NCI-H524 (cell line): ENCODE measurements at regions not wholly inside any gene's neighbourhood (a gene's known extent, or its start where the extent isn't known, plus 50 kb on each side); places are given as distances from the start of the nearest gene placed in this dataset.

Source experiments
- DNase-seq, 2 experiments: peaks; one replicate each; lab custom pipeline; 2025; lab: John Stamatoyannopoulos, UW

DNA sequence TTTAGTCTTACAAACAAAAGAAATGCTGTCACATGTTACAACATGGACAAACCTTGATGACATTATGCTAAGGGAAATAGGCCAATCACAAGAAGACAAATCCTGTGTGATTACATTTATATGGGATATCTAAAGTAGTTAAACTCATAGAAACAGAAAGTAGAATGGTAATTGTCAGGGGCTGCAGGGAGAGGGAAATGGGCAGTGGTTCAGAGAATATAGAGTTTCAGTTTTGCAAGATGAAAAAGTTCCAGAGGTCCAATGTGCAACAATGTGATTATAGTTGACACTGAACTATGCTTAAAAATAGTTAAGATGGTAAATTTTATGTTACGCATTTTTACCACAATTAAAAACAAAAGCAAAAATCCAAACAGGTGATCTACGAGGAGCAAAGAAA is 265.5 kb downstream of the NDUFS4 start:
- no peak for DNase-seq

DNA sequence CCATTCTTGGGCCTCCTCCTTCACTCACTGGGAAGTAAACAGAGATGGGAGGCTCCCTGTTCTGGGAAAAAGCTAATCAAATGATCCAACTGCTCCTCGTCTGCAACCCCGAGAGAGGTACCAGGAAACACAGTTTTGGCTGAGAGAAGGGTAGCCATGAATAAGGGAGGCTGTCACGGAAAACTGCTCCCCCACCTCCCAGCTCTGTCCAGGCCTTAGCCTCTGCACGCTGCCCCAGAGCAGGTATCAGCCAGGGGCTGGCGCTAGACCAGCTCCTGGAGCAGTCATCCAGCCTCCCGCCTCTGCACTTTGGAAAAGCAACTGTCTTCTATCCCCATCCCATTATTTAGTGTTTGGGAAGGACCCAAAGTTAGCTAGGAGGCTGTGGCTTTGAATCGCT is 266.1 kb downstream of the NDUFS4 start:
- DNase-seq = no peak

DNA sequence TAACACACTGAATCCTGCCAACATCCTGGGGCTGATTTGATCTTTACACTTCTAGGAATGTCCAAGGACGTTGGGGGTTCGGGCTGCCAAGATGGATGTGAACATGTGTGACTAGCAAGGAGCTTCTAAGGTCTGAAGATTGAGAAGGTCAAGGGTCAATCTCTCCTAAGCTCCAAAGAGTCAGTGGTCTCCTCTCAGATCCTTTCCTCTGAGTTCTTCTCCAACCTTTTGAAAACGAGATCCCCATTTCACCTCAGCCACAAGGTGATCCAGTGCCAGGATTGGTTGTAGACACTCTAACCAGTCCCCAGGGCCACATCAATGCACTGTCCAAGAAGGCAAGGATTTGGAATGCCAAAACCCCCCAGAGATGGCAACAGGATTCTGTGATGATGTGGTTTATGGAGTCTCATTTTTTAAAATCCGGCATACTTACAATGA is 266.8 kb downstream of the NDUFS4 start:
- DNase-seq = no peak

DNA sequence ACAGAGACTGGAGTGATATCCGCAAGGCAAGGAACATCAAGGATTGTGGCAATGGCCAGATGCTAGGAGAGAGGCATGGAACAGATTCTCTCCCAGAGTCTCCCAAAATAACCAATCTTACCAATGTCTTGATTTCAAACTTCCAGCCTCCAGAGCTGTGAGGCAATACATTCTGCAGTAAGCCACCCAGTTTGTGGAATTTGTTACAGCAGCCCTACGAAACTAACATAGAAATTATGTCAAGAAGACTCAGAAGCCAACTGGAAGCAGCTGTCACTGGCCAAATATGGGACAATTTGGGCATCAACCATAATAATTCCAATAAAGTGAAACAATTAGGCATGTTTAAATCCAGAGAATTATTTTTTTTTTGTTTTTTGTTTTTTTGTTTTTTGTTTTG is 271.1 kb downstream of the NDUFS4 start:
- DNase-seq = no peak
